ENCODE measurements at regions not wholly inside any gene's neighbourhood (a gene's known extent, or its start where the extent isn't known, plus 50 kb on each side); places are given as distances from the start of the nearest gene placed in this dataset.

DNA sequence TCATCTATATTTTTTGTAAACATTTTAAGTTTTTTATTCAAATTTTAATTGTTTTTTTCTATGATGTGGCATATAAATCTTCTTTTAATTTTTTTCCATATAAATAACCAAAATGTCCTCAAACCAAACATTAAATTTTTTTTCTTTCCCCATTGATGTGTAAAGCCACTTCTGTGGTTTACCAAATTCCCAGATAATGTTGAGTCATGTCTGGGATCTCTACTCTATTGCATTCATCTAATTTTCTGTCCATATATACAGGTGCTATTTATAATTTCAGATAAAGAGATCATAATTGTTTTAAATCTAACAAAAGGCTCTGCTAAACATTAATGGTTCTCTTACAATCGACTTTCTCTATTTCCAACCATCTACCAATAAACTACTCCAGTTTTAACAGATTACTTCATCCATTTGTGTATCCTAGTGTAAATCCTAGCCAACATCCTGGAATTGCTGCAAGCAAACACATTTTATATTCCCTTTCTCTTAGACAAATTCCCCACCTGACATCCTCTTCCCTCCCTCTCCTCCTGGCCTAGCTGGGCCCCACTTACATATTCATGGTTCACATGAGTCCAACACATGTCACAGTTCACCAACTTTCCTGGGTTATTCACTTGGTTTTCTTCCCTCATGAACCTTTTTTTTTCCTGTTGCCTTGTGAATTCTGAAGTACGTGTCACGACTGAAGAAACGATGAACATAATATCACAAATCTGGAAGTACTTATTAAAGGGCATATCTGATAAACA lies 368.0 kb upstream of the AGTR1 start:
- TF ChIP-seq EP300 (conservative IDR thresholded peaks at IDR 0.05; ENCODE audit: poor library complexity, severe bottlenecking) = no peak
- no peak for TF ChIP-seq RAD21 (conservative IDR thresholded peaks at IDR 0.05)
- TF ChIP-seq, protein P1, sequence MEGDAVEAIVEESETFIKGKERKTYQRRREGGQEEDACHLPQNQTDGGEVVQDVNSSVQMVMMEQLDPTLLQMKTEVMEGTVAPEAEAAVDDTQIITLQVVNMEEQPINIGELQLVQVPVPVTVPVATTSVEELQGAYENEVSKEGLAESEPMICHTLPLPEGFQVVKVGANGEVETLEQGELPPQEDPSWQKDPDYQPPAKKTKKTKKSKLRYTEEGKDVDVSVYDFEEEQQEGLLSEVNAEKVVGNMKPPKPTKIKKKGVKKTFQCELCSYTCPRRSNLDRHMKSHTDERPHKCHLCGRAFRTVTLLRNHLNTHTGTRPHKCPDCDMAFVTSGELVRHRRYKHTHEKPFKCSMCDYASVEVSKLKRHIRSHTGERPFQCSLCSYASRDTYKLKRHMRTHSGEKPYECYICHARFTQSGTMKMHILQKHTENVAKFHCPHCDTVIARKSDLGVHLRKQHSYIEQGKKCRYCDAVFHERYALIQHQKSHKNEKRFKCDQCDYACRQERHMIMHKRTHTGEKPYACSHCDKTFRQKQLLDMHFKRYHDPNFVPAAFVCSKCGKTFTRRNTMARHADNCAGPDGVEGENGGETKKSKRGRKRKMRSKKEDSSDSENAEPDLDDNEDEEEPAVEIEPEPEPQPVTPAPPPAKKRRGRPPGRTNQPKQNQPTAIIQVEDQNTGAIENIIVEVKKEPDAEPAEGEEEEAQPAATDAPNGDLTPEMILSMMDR (IDR thresholded peaks at IDR 0.05; ENCODE audit: poor library complexity, severe bottlenecking) = no peak
- no peak for TF ChIP-seq EZH2 (IDR thresholded peaks at IDR 0.05; ENCODE audit: borderline replicate concordance, insufficient read depth, low read length, poor library complexity, severe bottlenecking)
- no peak for TF ChIP-seq SMC3 (conservative IDR thresholded peaks at IDR 0.05; ENCODE audit: poor library complexity)
